SIG-M5 (cell line): ENCODE measurements at regions not wholly inside any gene's neighbourhood (a gene's known extent, or its start where the extent isn't known, plus 50 kb on each side); places are given as distances from the start of the nearest gene placed in this dataset.
"Not testable (repeated sequence)": the region's sequence is repeated elsewhere in the genome, so short reads cannot be mapped to it uniquely, and the experiment has no call there.

ENCODE experiments used
- DNase-seq: peaks from one replicate; lab custom pipeline; 2025; lab: John Stamatoyannopoulos, UW

DNA sequence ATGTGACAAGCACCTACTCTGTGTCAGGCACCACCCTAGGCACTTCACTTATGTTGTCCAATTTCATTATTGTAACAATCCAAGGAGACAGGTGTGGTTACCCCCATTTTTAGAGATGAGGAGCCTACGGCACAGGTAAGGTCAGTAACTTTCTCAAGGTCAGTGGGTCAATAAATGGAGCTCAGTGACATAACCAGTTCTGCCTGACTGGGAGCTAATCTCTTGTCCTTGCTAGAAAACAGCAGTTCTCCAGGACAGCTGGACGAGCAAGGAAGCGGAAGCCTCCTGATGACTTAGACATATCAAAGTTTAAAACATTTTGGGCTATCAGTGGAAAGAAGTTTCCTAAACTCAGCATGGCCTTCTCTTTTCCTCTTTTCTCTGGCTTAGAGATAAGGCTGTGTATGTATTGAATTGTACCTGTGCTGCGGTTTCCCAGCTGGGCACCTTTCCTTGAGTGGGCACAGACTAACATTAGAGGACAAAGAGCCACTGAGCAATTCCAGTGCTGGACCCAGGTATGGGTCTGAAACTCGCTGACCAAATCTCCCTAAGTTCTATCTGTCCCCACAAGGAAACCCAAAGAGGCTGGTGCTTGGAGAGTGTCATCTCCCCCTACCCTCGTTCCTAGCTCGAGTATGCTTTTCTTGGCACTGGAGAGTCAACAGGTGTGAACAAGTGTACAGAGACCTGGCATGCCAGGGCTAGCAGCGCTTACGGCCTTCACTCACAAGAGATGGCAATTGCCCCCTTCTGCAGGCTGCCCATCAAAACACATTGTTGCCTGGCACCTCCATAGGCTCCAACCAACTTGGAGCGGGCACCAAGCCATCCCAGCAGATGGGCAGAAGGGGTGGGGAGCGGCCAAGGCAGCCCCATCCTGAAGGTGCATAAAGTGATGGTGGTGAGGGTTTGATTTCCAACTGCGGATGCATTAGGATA, 456.1 kb upstream of the PROX1 start:
- no peak for DNase-seq

DNA sequence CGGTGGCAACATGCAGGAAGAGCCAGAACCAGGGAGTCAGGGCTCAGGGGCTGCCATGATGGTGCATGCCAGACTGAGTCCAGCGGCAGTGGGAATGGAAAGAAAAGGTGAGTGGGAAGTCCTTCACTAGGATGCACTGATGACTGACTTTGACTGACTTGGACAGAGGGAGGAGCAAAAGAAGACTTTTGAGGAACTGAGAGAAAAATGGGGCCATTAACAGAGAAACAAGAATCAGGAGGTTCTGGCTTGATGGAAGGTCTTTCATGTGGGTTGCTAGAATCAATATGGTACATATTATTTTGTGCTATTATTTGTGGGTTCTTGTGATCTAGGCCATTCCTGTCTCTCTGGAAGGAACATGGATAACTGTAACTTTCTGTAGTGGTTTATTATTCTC, 454.6 kb upstream of the PROX1 start:
- no peak for DNase-seq

DNA sequence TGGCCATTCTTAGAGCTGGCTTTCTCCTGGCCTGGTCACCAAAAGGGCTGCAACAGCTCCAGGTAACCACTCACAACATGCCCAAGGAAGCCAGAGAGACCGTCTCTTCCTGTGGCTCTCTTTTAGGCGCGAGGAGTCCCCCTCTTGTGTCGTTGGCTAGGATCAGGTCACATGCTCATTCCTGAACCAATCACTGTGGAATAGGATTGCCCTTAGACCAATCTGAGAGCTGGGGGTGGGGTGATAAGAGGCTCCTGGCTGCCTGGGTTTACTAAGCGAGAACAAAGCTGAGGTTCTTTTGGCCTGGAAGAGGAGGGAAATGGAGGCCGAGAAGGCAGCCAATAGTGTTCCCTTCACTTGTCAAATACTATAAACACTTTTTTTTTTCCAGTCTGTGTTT, 452.1 kb upstream of the PROX1 start:
- no peak for DNase-seq

DNA sequence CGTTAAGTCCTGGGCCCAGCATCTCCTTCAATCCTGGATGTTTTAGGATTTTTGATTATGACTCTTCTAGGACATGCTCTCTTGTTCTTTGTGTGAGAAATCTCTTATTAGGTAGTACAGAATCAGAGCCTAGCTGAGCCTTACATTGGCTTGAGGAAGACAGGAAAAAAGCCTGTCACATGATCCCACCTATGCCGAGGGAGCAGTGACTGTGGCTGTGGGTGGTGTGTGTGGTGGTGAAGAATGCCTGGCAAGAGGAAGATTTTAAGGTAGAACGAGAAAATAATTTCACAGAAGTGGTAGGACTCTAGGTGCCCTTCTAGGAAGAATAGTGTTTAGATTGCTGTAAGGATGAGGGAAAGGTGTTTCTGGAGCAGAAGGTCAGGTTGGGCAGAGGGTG, 449.5 kb upstream of the PROX1 start:
- no peak for DNase-seq

DNA sequence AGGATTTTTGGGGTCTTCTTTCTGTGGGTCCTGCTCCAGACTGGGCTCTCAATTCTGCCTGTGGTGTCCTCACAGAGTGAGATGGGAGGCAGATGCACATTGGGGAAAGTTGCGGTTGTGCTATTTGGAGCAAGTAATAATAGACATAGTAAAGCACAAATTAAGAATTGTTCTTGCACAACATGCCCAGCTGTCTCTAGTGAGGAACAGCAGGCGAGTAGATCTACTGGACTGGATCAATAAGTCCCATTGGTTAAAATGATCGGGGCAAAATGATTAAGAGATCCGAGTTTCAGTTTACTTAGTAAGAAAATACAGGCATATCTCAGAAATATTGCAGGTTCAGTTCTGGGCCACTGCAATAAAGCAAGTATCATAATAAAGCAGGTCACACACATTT, 448.3 kb upstream of the PROX1 start:
- DNase-seq = no peak

DNA sequence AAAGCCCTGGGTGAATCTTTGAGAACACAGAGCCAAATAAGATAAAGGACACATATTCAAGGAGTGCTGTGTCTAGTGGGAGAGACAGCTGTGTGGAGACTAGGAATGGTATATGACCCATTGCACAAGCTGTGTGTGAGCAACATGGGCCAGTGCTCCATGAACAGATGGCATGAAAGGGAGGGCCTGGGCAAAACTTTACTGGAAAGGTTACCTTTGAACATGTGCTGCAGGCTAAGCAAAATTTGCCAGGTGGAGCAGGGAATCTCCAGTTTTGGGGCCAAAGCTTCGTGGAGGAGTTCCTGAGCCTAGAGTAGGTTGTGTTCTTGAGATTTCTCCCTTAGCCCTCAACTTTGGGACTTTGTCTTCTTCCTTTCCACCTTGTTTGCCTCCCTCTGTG, 446.1 kb upstream of the PROX1 start:
- DNase-seq = no peak

DNA sequence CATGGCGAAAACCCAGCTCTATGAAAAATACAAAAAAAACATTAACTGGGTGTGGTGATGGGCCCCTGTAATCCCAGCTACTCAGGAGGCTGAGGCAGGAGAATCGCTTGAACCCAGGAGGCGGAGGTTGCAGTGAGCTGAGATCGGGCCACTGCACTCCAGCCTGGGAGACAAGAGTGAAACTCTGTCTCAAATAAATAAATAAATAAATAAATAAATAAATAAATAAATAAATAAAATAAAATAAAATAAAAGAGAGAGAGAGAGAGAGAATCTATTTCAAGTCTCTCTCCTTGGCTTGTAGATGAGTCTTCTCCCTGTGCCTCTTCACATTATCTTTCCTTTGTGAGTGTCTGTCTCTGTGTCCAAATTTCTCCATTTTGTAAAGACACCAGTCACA, 442.6 kb upstream of the PROX1 start:
- DNase-seq = not testable (repeated sequence)

DNA sequence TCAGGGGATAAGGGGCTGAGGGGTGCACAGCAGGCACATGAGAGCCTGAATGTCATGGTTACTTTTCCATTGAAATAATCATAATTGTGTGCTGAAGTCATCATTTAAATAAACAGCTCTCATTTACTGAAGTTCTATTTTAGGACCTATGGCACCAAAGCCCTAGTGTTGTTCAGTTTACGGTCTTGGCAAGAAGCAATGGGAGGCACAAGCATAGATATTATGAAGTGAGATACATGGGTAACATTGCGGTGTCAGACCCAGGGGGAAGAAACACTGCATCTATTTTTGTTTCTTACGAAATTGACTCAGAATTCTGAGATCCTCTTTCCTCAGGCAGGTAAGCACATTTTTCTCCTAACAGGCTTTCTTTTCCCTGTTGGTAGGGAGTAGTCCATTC, 437.8 kb upstream of the PROX1 start:
- no peak for DNase-seq

DNA sequence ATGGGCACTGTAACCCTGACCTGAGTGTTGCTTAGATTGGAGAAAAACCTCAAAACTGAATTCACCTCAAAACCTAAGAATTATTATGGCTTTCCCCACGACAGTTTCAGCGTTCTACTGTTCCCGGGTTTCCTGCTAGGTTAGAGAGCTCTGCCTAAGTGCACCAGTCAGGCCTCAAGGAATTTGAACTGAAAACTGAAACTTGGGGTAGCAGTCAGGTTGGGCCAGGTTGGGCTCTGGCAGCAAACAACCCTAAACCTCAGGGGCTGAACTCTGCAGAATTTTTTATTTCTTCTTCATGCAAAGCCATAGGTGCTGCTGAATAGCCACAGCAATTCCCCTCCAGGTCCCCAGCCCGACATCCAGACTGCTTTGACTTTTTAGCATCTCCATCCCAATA, 437.0 kb upstream of the PROX1 start:
- DNase-seq = no peak

DNA sequence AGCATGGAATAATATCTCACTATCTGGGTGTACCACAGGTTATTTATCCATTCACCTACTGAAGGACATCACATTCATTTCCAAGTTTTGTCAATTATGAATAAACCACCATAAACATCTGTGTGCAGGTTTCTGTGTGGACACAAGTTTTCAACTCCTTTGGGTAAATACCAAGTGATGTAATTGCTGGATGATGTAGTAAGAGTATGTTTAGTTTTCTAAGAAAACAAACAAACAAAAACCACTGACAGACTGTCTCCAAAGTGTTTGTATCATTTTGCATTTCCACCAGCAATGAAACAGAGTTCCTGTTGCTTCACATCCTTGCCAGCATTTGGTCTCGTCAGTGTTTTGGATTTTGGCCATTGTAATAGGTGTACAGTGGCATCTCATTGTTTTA, 435.7 kb upstream of the PROX1 start:
- no peak for DNase-seq

DNA sequence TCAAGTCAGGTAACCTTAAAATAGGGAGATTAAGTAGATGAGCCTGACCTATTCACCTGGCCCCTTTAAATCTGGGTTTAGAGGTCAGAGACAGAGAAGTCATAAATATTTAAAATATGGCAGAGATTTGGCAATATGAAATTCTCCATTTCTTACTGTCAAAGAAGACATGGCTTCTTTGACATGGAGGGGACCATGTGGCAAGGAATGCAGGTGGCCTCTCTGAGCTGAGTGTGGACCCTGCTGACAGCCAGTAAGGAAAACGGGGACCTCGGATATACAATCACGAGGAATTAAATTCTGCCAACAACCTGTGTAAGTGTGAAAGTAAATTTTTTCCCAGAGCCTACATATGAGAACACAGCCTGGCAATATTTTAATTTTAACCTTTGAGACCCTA, 427.5 kb upstream of the PROX1 start:
- DNase-seq = no peak

DNA sequence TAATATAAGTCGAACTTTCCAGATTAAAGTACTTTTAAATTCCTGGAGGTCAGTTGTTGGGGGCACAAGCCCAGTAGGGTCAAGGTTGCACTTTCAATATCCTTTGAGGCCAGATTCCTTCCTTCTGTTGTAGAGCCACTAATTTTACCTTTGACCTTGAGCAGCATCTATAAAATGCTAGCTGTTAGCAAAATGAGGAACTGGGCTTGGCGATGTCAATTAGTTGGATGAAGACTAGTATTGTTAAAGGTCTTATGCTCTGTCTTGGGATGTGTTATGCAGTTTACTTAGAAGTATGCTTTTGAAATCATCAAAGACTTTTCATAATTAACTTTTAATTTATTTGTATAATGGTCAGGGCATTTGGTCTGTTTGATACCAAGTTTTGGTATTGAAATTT, 425.9 kb upstream of the PROX1 start:
- DNase-seq = no peak

DNA sequence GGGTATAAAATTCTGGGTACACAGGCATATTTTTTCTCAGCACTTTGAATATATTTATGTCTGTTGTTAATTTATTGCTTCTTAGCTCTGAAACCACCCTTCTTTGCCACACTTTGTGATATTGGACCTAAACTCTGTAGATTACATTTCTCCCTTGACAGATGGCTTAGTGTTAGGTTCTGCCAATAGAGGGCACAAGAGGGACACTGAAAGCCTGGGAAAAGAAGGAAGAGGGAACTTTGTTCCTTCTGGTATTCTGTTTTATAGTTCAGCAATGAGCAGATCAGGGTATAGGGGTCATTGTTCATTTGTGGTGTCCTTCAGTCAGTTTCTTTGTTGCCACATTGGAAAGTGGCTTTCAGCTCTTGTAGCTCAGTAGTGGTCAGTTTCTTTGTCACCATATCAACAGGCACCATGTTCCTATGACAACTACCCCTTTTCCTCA, 423.5 kb upstream of the PROX1 start:
- DNase-seq = no peak

DNA sequence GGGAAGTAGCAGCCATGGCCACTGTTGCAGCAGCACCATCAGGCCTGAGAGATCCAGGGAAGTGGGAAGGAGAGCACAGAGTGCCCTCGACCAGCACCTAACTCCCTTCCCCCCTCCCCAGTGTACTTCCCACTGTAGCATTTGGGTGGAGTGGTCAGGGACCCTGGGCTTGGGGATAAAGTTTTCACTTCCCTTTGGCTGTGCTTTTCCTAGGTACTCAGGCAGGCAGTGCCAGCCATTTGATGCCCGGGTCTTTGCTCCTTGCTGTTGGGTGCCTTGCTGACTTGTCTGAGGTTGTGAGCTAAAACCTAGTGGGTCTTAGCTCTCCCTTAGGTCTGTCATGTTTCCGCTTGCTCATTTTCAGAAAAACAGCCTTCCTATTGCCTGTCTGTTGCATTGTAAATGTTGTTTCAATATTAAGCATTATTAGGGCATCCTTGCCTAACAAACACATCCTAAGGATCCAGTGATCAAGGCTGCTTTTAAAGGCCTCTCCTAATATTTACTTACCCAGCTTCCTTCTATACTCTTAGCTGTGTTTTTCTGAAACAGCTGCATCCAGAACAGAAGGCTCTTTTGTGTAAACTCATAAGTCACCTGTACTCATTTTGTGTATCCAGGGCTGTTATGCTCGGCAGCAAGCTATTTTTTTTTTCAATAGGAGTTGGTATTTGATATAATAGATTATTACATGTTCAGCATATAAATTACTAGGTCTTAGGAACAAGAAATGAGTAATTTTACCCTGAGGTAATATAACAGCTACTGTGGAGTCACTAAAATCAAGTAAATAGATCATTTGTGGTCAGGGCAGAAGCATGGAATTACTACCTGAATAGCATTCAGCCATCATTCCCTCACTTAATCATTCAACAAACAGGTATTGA, 418.6 kb upstream of the PROX1 start:
- no peak for DNase-seq

DNA sequence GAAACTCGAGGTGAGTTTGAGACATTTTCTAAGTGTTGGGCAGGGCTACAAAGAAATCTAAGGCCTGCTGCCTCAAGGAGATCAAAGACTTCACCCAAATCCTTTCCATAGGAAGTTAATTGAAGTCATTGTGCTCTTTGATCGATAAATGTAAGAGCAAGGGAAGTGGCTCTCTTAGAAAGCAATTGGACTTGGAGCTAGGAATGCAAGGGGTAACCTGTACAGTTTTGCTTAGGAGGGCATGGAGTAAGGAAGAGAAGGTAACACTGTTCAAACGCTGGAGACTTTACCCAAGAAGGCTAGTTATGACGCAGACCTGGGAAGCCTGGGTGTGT, 418.0 kb upstream of the PROX1 start:
- no peak for DNase-seq

DNA sequence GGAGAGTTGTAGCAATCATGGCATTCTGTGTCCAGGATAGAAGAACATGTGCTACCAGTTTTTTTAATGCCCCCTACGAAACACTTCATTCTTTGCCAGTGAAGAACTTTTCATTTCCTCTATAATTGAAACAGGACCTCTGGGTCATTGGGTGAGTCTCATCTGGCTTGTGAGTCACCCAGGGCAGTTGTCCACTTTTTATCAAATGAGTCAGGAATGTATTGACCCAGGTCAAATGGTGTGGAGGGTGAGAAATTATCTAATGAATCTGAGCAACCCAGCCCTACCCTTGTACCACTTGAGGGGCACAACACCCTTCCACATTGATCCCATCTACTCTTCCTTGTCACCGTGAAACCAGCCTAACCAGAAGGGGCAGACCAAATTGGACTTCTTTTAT, 417.3 kb upstream of the PROX1 start:
- no peak for DNase-seq

DNA sequence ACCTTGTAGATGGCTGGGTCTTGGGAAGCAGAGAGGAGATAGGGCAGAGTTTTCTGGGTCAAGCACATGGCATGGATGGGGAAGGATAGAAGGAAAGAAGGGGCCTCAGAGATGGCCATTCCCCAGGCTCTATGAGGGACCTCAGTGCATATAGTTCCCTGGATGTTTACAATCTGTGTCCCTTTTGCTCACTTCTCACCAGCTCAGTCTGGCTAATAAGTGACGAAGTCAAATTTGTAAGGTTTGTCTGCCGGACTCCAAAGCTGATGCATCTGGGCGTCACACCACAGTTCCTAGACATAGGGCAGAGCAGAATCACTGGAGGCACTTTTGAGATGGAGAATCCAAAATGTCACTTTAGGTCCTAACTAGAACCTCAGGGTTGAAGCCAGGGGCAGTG, 416.4 kb upstream of the PROX1 start:
- no peak for DNase-seq

DNA sequence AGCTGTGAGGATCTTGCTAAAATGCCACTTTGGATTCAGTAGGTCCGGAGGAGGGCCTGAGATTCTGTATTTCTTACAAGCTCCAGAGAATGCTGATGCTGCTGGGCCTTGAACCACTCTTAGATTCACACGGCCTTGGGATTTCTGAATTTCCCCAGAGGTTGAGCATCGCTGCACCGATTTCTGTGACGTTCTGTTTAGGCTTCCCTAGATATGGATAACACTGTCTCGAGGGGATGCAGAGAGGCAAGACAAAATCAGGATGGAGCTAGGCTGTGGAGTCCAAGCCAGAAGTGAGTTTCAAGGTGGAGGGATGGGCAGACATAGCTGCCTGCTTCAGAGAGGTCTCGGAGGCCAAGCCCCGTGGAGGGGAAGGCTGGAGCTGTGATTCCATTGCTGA, 415.9 kb upstream of the PROX1 start:
- DNase-seq = no peak

DNA sequence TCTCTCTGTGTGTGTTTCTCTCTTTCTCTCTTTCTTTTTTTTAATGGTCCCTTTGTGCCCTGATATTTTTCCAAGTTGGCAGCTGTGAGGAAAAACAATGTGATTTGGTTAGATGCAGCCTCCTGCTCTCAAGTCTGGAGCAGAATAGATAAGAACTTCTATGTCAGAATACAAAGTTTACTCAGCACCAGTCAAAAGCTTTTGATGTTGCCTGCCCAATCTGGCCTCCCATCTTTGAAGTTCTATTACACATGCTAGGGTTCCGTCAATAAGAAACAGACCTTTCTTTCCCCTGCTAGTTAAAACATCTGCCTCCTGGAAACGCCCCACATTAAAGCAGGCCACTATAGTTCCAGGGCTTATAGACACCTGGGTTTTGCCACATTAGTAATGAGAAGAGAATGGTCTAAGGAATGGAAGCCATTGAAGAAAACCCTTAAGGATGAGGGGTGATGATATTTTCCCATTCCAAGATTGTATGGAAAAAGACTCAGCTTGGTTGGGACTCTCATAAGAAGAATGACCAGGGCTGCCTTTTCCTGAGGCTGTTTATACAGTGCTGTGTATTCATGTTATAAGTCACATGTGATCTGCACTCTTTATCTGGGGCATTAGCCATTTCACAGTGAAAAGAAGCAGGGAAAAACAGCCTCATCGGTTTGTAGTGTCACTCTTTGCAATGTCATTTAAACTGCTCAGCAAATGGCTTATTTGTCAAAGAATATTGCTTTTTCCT, 414.7 kb upstream of the PROX1 start:
- DNase-seq = no peak

DNA sequence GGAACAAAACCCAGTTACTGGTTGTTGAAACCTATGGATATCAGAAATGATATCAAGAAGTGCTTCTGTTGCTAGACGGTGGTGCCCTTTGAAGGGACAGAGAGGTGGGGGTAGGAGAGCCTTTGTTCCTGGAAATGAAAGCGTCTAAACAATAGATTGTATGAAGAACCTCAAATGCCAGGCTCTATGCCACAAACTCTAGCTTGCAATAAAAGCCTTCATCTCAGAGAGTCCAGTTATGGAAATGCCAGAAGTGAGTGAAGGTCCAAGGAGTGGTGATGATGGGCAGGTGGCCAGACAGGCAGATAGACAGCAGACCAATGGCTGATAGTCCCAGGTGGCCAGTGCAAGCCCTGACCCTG, 414.1 kb upstream of the PROX1 start:
- DNase-seq = no peak

DNA sequence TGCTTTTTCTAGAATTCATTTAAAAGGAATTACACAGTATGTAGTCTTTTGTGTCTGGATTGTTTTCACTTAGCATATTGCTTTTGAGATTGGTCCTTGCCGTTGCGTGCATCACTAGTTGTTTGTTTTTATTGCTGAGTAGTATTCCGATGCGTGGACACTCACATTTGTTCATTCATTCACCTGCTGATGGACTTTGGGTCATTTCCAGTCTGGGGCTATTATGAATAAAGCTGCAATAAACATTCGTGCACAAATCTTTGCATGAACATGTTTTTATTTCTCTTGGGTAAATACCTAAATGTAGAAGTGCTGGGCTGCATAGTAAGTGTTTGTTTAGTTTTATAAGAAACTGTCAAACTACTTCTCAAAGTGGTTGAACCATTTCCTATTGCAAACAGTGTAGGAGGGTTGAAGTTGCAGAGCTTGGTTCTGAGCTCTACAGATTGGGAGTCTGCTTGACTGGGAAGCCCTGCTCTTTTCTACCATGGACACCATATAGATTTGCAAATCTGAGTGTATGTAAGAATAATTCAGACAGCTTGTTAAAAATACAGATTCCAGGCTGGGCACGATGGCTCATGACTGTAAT, 404.7 kb upstream of the PROX1 start:
- no peak for DNase-seq

DNA sequence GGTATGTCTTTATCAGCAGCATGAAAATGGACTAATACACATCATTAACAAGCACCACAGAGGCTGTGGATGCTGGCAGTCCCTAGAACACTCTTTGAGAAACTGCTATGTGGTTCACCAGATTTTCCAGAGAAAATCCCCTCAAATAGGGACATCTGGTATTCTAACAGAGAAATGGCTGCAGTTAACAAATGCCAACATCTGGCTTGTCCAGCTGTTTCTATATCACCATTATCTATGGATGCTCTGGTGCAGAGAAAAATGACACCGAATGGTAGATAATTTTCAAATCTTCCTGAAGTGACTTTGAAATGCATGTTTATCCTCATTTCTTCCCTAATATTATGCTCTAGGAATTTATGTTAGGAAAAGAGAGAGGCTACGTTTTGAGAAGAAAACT, 403.5 kb upstream of the PROX1 start:
- no peak for DNase-seq
